ENCODE measurements at regions not wholly inside any gene's neighbourhood (a gene's known extent, or its start where the extent isn't known, plus 50 kb on each side); places are given as distances from the start of the nearest gene placed in this dataset.
A peak's percentile ranks its signal among the peaks of the same experiment; 100 is the strongest.

- WGBS: 73% methylated on average over 2 of the region's 3 CpGs
- no peak overlapping the region for H3K9ac ChIP-seq (ENCODE audit: low read length)
- H3K4me1 ChIP-seq (ENCODE audit: control insufficient read depth, insufficient read depth, low read depth, low read length): no peaks in the 10 kb centered on the region
These were observed 1539.2 kb upstream of the PIK3C3 start for GRCh38 chr18:40415821-40416220.

DNA sequence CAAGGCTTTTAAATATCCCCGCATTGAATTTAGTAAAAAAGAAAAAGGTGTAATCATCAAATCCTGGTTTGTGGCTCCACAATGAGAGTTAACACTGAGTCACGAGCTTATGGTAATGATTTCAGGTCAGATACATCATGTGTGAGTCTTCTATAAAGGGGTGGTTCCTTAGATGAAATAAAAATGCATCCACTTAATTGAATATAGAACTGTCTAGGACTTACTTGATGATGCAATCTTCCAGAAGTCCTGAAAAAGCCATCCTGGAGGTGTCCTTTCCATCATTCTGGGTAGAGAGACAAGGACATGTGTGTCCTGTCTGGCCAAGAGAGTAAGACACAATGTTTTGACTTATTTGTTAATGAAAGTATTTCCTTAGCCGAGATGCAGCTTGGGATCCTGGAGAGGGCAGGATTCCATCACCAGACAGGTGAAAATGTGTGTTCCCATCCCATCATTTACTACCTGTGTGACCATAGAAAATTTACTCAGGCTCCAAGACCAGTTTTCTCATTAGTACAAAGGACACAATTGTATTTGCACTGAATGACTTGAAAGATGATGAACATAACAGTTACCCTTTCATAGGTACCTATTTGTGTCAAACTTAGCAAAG is 1539.8 kb upstream of the PIK3C3 start:
- Histone ChIP-seq H3K9ac (ENCODE audit: low read length) (no peak overlapping the region), H4K8ac (ENCODE audit: low read length) (no peak overlapping the region), H3K4ac (ENCODE audit: low read depth in 1 of 2, low read length in 2 of 2) (no peak overlapping the region), H2BK5ac (ENCODE audit: low read depth, low read length, poor library complexity, severe bottlenecking) (no peak overlapping the region), H2BK120ac (ENCODE audit: low read depth, low read length) (no peak overlapping the region), H2AK5ac (ENCODE audit: low read length, severe bottlenecking) (no peak overlapping the region), H4K91ac (ENCODE audit: low read length) (no peak overlapping the region), H2BK12ac (ENCODE audit: low read length in 2 of 2) (no peak overlapping the region), H2BK15ac (ENCODE audit: low read depth, poor library complexity, severe bottlenecking) (no peak overlapping the region), H2AFZ (ENCODE audit: low read depth, low read length) (no peak overlapping the region), H3K4me1 (ENCODE audit: control insufficient read depth, insufficient read depth, low read depth, low read length) (no peaks in the 10 kb centered on the region), H3K9me3 (ENCODE audit: control insufficient read depth, low read length) (no peaks in the 10 kb centered on the region), H3K4me3 (ENCODE audit: insufficient read depth in 1 of 2, low read depth in 1 of 2, low read length in 2 of 2) (no peak overlapping the region), H3K4me2 (ENCODE audit: low read length, poor library complexity, severe bottlenecking) (no peak overlapping the region), H3K79me1 (replicated peaks; ENCODE audit: low read length, poor library complexity, severe bottlenecking) (no peaks in the 10 kb centered on the region), H3K27me3 (ENCODE audit: control insufficient read depth in 1 of 2, insufficient read depth in 1 of 2, low read length in 2 of 2) (no peaks in the 10 kb centered on the region), H3K14ac (ENCODE audit: low read length in 2 of 2) (no peak overlapping the region), H3K36me3 (ENCODE audit: control insufficient read depth in 1 of 2, insufficient read depth in 2 of 2, low read depth in 1 of 2, low read length in 2 of 2) (no peaks in the 10 kb centered on the region), H3K27ac (ENCODE audit: low read length, poor library complexity, severe bottlenecking) (no peak overlapping the region), H3K23ac (ENCODE audit: low read length in 2 of 2) (no peak overlapping the region), H3K18ac (ENCODE audit: low read depth in 1 of 2, low read length in 2 of 2) (no peak overlapping the region)
- no peak for DNase-seq
- 74% methylated on average over 3 of the region's 3 CpGs for WGBS

More at GRCh38 chr18:40415821-40416220, 1539.2 kb upstream of the PIK3C3 start:
- Histone ChIP-seq H4K8ac (ENCODE audit: low read length) (no peak overlapping the region), H3K4me2 (ENCODE audit: low read length, poor library complexity, severe bottlenecking) (no peak overlapping the region), H3K79me1 (replicated peaks; ENCODE audit: low read length, poor library complexity, severe bottlenecking) (no peaks in the 10 kb centered on the region), H3K18ac (ENCODE audit: low read depth in 1 of 2, low read length in 2 of 2) (no peak overlapping the region), H3K36me3 (ENCODE audit: control insufficient read depth in 1 of 2, insufficient read depth in 2 of 2, low read depth in 1 of 2, low read length in 2 of 2) (no peaks in the 10 kb centered on the region), H4K91ac (ENCODE audit: low read length) (no peak overlapping the region), H2AK5ac (ENCODE audit: low read length, severe bottlenecking) (no peak overlapping the region), H3K27ac (ENCODE audit: low read length, poor library complexity, severe bottlenecking) (no peak overlapping the region), H2AFZ (ENCODE audit: low read depth, low read length) (no peak overlapping the region), H2BK120ac (ENCODE audit: low read depth, low read length) (no peak overlapping the region), H3K23ac (ENCODE audit: low read length in 2 of 2) (no peak overlapping the region), H2BK12ac (ENCODE audit: low read length in 2 of 2) (no peak overlapping the region), H3K4ac (ENCODE audit: low read depth in 1 of 2, low read length in 2 of 2) (no peak overlapping the region), H2BK5ac (ENCODE audit: low read depth, low read length, poor library complexity, severe bottlenecking) (no peak overlapping the region), H3K9me3 (ENCODE audit: control insufficient read depth, low read length) (no peaks in the 10 kb centered on the region), H3K14ac (ENCODE audit: low read length in 2 of 2) (no peak overlapping the region), H3K4me3 (ENCODE audit: insufficient read depth in 1 of 2, low read depth in 1 of 2, low read length in 2 of 2) (no peak overlapping the region), H3K27me3 (ENCODE audit: control insufficient read depth in 1 of 2, insufficient read depth in 1 of 2, low read length in 2 of 2) (no peaks in the 10 kb centered on the region), H2BK15ac (ENCODE audit: low read depth, poor library complexity, severe bottlenecking) (no peak overlapping the region)
- DNase-seq: no peak

DNA sequence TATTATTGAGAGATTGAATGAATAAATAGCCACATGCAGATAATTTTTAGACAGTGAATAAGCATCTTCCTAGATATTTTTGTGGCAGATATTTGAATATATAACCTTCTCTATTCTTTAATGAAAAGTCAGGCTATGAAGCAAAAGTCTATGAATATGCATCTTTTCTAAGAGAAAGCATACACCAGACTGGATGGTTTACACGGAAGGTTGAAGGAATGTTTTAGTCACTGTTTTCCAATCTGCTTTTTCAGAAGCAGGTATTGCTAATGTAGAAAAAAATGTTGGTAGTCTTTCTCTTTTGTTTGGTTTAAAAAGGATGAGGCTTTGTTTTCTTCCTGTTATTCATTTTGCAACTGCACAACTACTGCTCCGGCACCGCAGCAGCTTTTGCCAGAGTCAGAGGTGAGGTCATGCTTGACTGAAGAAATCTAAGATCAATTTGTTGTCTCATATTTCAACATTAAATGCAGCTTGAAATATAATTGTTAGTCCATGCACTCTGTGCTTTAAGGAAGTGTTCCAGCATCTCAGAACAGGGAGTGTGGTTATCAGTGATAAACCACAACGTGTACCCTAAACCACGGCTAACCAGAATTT is 1540.8 kb upstream of the PIK3C3 start:
- H3K27ac ChIP-seq (ENCODE audit: low read length, poor library complexity, severe bottlenecking): no peak overlapping the region
- H2BK12ac ChIP-seq (ENCODE audit: low read length in 2 of 2): no peak overlapping the region
- H4K91ac ChIP-seq (ENCODE audit: low read length): no peak overlapping the region
- H2BK5ac ChIP-seq (ENCODE audit: low read depth, low read length, poor library complexity, severe bottlenecking): no peak overlapping the region
- no peak overlapping the region for H4K8ac ChIP-seq (ENCODE audit: low read length)
- no peak overlapping the region for H3K18ac ChIP-seq (ENCODE audit: low read depth in 1 of 2, low read length in 2 of 2)
- no peak overlapping the region for H2BK15ac ChIP-seq (ENCODE audit: low read depth, poor library complexity, severe bottlenecking)
- H3K4me1 ChIP-seq (ENCODE audit: control insufficient read depth, insufficient read depth, low read depth, low read length): no peaks in the 10 kb centered on the region
- H2AK5ac ChIP-seq (ENCODE audit: low read length, severe bottlenecking): no peak overlapping the region
- no peak overlapping the region for H2AFZ ChIP-seq (ENCODE audit: low read depth, low read length)
- H3K9me3 ChIP-seq (ENCODE audit: control insufficient read depth, low read length): no peaks in the 10 kb centered on the region
- H2BK120ac ChIP-seq (ENCODE audit: low read depth, low read length): no peak overlapping the region
- peak; percentile 6 for DNase-seq
- no peak overlapping the region for H3K23ac ChIP-seq (ENCODE audit: low read length in 2 of 2)
- H3K9ac ChIP-seq (ENCODE audit: low read length): no peak overlapping the region
- no peaks in the 10 kb centered on the region for H3K79me1 ChIP-seq (replicated peaks; ENCODE audit: low read length, poor library complexity, severe bottlenecking)
- no peak overlapping the region for H3K4me3 ChIP-seq (ENCODE audit: insufficient read depth in 1 of 2, low read depth in 1 of 2, low read length in 2 of 2)
- no peaks in the 10 kb centered on the region for H3K36me3 ChIP-seq (ENCODE audit: control insufficient read depth in 1 of 2, insufficient read depth in 2 of 2, low read depth in 1 of 2, low read length in 2 of 2)
- no peak overlapping the region for H3K4me2 ChIP-seq (ENCODE audit: low read length, poor library complexity, severe bottlenecking)
- no peak overlapping the region for H3K4ac ChIP-seq (ENCODE audit: low read depth in 1 of 2, low read length in 2 of 2)
- no peak overlapping the region for H3K14ac ChIP-seq (ENCODE audit: low read length in 2 of 2)
- WGBS: 82% methylated on average over 3 of the region's 5 CpGs
- H3K27me3 ChIP-seq (ENCODE audit: control insufficient read depth in 1 of 2, insufficient read depth in 1 of 2, low read length in 2 of 2): no peaks in the 10 kb centered on the region

DNA sequence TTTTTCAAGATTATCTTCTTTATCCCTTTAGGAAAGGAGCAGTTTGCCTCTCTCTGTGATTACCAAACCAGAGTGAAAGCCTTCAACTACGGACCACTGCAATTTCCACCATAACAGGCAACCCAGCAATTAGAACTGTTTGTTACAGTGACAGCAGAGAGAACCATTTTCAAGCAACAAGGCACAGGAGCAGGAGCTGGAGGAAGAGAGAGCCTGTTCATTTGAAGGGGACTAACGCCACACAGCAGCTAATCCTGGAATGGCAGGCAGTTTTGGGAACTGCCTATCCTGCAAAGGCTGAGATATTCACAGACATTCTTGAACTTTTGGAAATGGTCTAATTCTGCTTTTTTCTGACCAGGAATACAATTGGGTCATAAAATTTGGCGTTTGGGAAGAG is 1541.9 kb upstream of the PIK3C3 start:
- Histone ChIP-seq H3K36me3 (ENCODE audit: control insufficient read depth in 1 of 2, insufficient read depth in 2 of 2, low read depth in 1 of 2, low read length in 2 of 2) (no peaks in the 10 kb centered on the region), H2BK120ac (ENCODE audit: low read depth, low read length) (no peak overlapping the region), H3K4me1 (ENCODE audit: control insufficient read depth, insufficient read depth, low read depth, low read length) (no peaks in the 10 kb centered on the region), H3K79me1 (replicated peaks; ENCODE audit: low read length, poor library complexity, severe bottlenecking) (no peaks in the 10 kb centered on the region), H3K27ac (ENCODE audit: low read length, poor library complexity, severe bottlenecking) (no peak overlapping the region), H2BK15ac (ENCODE audit: low read depth, poor library complexity, severe bottlenecking) (no peak overlapping the region), H3K4me3 (ENCODE audit: insufficient read depth in 1 of 2, low read depth in 1 of 2, low read length in 2 of 2) (no peak overlapping the region), H3K14ac (ENCODE audit: low read length in 2 of 2) (no peak overlapping the region), H3K9me3 (ENCODE audit: control insufficient read depth, low read length) (no peaks in the 10 kb centered on the region), H3K4ac (ENCODE audit: low read depth in 1 of 2, low read length in 2 of 2) (no peak overlapping the region), H3K27me3 (ENCODE audit: control insufficient read depth in 1 of 2, insufficient read depth in 1 of 2, low read length in 2 of 2) (no peaks in the 10 kb centered on the region), H4K91ac (ENCODE audit: low read length) (no peak overlapping the region), H2AK5ac (ENCODE audit: low read length, severe bottlenecking) (no peak overlapping the region), H2BK5ac (ENCODE audit: low read depth, low read length, poor library complexity, severe bottlenecking) (no peak overlapping the region), H3K23ac (ENCODE audit: low read length in 2 of 2) (no peak overlapping the region), H4K8ac (ENCODE audit: low read length) (no peak overlapping the region), H3K9ac (ENCODE audit: low read length) (no peak overlapping the region), H2AFZ (ENCODE audit: low read depth, low read length) (no peak overlapping the region), H3K4me2 (ENCODE audit: low read length, poor library complexity, severe bottlenecking) (no peak overlapping the region), H2BK12ac (ENCODE audit: low read length in 2 of 2) (no peak overlapping the region), H3K18ac (ENCODE audit: low read depth in 1 of 2, low read length in 2 of 2) (no peak overlapping the region)
- WGBS: 42% methylated on average over 2 of the region's 3 CpGs
- DNase-seq: peak; percentile 46
